ENCODE measurements at regions not wholly inside any gene's neighbourhood (a gene's known extent, or its start where the extent isn't known, plus 50 kb on each side); places are given as distances from the start of the nearest gene placed in this dataset.

DNA sequence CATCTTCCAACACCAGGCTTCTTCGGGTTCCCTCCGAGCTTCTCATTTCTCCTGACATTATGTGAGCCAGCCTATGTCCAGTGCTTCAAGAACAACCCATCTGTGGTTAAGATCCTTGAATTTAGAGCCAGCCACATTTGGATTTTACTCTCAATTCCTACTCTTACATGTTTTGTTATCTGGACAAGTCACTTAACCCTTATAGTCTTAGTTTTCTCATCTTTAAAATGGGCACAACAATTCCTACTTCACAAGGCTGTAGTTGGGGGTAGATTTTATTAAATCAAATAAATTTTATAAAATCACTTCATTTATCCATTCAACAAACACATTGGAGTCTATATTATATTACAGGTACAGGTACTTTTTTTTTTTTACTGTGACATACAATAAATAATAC, 105.5 kb upstream of the SLC38A2 start:
- TF ChIP-seq CTCF (IDR thresholded peaks at IDR 0.05): no peak
- TF ChIP-seq ZFX (IDR thresholded peaks at IDR 0.05; ENCODE audit: borderline replicate concordance): no peak
